ENCODE measurements at regions not wholly inside any gene's neighbourhood (a gene's known extent, or its start where the extent isn't known, plus 50 kb on each side); places are given as distances from the start of the nearest gene placed in this dataset.
"Not testable (repeated sequence)": the region's sequence is repeated elsewhere in the genome, so short reads cannot be mapped to it uniquely, and the experiment has no call there.

- not testable (repeated sequence) for ATAC-seq
These were observed 297.2 kb upstream of the DDI1 start for GRCh38 chr11:103739074-103739796.

DNA sequence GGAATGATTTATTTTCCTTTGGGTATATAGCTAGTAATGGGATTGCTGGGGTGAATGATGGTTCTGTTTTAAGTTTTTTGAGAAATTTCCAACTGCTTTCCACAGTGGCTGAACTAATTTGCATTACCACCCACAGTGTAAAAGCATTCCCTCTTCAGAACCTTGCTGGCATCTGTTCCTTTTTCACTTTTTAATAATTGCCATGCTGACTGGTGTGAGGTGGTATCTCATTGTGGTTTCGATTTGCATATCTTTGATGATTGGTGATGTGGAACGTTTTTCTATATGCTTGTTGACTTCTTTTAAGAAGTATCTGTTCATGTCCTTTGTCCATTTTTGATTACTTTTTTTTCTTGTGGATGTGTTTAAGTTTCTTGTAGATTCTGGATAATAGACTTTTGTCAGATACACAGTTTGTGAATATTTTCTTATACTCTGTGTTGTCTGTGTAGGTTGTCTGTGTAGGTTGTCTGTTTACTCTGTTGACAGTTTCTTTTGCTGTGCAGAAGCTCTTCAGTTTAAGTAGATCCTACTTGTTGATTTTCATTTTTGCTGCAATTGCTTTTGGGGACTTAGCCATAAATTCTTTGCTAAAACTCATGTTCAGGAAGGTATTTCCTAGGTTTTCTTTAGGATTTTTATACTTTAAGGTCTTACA lies 291.8 kb upstream of the DDI1 start:
- no peak for TF ChIP-seq SNAI2 (CRISPR knock-in tag; IDR thresholded peaks at IDR 0.05)
- no peak for TF ChIP-seq CSDC2 (CRISPR knock-in tag; IDR thresholded peaks at IDR 0.05)
- TF ChIP-seq CSRNP3 (CRISPR knock-in tag; IDR thresholded peaks at IDR 0.05), result no peak
- TF ChIP-seq PPARA (CRISPR knock-in tag; IDR thresholded peaks at IDR 0.05; ENCODE audit: borderline replicate concordance), result no peak
- TF ChIP-seq ARNTL (CRISPR knock-in tag; IDR thresholded peaks at IDR 0.05; ENCODE audit: borderline replicate concordance, low read depth), result no peak
- TF ChIP-seq ZNF565 (CRISPR knock-in tag; conservative IDR thresholded peaks at IDR 0.05; ENCODE audit: low read depth), result no peak
- TF ChIP-seq, protein P1, sequence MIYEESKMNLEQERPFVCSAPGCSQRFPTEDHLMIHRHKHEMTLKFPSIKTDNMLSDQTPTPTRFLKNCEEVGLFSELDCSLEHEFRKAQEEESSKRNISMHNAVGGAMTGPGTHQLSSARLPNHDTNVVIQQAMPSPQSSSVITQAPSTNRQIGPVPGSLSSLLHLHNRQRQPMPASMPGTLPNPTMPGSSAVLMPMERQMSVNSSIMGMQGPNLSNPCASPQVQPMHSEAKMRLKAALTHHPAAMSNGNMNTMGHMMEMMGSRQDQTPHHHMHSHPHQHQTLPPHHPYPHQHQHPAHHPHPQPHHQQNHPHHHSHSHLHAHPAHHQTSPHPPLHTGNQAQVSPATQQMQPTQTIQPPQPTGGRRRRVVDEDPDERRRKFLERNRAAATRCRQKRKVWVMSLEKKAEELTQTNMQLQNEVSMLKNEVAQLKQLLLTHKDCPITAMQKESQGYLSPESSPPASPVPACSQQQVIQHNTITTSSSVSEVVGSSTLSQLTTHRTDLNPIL (CRISPR knock-in tag; IDR thresholded peaks at IDR 0.05; ENCODE audit: low read depth), result no peak
- no peak for TF ChIP-seq TOX (CRISPR knock-in tag; IDR thresholded peaks at IDR 0.05; ENCODE audit: borderline replicate concordance)
- TF ChIP-seq ZFP3 (CRISPR knock-in tag; IDR thresholded peaks at IDR 0.05), result no peak
- no peak for TF ChIP-seq ZC3H10 (CRISPR knock-in tag; IDR thresholded peaks at IDR 0.05)
- no peak for ATAC-seq

DNA sequence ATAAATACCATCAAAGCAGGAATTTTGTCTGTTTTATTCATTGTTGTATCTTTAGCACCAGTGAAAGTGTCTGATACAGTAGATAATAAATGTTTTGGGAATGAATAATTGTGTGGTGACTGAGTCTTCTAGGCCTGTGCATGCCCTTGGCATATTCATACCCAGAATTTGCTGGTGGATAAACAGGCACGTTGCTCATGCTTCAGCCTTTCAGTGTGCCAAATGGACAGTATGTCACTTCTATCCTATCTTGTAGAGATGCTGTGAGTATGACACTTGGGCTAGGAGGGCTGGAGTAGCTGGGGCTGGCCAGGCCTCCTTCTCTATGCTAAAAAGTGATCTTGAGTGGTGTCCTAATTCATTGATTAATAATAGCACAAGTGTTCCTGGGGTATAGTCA lies 287.3 kb upstream of the DDI1 start:
- ATAC-seq, result no peak
- TF ChIP-seq OSR1 (CRISPR knock-in tag; IDR thresholded peaks at IDR 0.05) (no peak), ZNF8 (CRISPR knock-in tag; IDR thresholded peaks at IDR 0.05) (no peak), ZC3H10 (CRISPR knock-in tag; IDR thresholded peaks at IDR 0.05) (no peak), RARB (CRISPR knock-in tag; IDR thresholded peaks at IDR 0.05) (no peak), ZFP30 (CRISPR knock-in tag; IDR thresholded peaks at IDR 0.05) (no peak), TOX (CRISPR knock-in tag; IDR thresholded peaks at IDR 0.05; ENCODE audit: borderline replicate concordance) (no peak), CSDC2 (CRISPR knock-in tag; IDR thresholded peaks at IDR 0.05) (no peak), POU6F1 (CRISPR knock-in tag; IDR thresholded peaks at IDR 0.05; ENCODE audit: borderline replicate concordance, low read depth) (no peak), ZNF70 (CRISPR knock-in tag; IDR thresholded peaks at IDR 0.05) (no peak), CSRNP3 (CRISPR knock-in tag; IDR thresholded peaks at IDR 0.05) (no peak), ZFP3 (CRISPR knock-in tag; IDR thresholded peaks at IDR 0.05) (no peak), ISL1 (CRISPR knock-in tag; IDR thresholded peaks at IDR 0.05) (no peak), GLIS3 (CRISPR knock-in tag; IDR thresholded peaks at IDR 0.05) (no peak), PPARA (CRISPR knock-in tag; IDR thresholded peaks at IDR 0.05; ENCODE audit: borderline replicate concordance) (no peak), SNAI2 (CRISPR knock-in tag; IDR thresholded peaks at IDR 0.05) (no peak), ZNF565 (CRISPR knock-in tag; conservative IDR thresholded peaks at IDR 0.05; ENCODE audit: low read depth) (no peak)
- TF ChIP-seq, protein P1 (CRISPR knock-in tag; IDR thresholded peaks at IDR 0.05; ENCODE audit: low read depth), result no peak

GRCh38 chr11:103768816-103769215 lies 267.6 kb upstream of the DDI1 start:
- ATAC-seq, result no peak
- TF ChIP-seq PATZ1 (CRISPR knock-in tag; IDR thresholded peaks at IDR 0.05; ENCODE audit: borderline replicate concordance) (no peak), ZNF70 (CRISPR knock-in tag; IDR thresholded peaks at IDR 0.05) (no peak), CSRNP3 (CRISPR knock-in tag; IDR thresholded peaks at IDR 0.05) (no peak), RARB (CRISPR knock-in tag; IDR thresholded peaks at IDR 0.05) (no peak), ZFP3 (CRISPR knock-in tag; IDR thresholded peaks at IDR 0.05) (no peak), BACH2 (CRISPR knock-in tag; IDR thresholded peaks at IDR 0.05; ENCODE audit: borderline replicate concordance) (no peak), ESRRG (CRISPR knock-in tag; IDR thresholded peaks at IDR 0.05) (no peak)
